ENCODE measurements at regions not wholly inside any gene's neighbourhood (a gene's known extent, or its start where the extent isn't known, plus 50 kb on each side); places are given as distances from the start of the nearest gene placed in this dataset.

DNA sequence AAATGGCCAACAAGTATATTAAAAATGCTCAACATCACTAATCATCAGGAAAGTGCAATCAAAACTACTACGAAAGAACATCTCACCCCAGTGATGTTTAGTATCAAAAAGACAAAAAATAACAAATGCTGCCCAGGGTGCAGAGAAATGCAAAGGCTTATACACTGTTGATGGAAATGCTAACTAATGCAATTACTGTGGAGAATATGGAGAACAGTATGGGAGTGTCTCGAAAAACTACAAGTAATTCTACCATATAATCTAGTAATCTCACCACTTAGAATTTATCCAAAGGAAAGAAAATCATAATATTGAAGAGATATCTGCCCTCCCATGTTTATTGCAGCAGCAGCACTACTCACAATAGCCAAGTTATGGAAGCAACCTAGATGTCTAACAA lies 246.5 kb upstream of the VLDLR start:
- TF ChIP-seq, protein P1, sequence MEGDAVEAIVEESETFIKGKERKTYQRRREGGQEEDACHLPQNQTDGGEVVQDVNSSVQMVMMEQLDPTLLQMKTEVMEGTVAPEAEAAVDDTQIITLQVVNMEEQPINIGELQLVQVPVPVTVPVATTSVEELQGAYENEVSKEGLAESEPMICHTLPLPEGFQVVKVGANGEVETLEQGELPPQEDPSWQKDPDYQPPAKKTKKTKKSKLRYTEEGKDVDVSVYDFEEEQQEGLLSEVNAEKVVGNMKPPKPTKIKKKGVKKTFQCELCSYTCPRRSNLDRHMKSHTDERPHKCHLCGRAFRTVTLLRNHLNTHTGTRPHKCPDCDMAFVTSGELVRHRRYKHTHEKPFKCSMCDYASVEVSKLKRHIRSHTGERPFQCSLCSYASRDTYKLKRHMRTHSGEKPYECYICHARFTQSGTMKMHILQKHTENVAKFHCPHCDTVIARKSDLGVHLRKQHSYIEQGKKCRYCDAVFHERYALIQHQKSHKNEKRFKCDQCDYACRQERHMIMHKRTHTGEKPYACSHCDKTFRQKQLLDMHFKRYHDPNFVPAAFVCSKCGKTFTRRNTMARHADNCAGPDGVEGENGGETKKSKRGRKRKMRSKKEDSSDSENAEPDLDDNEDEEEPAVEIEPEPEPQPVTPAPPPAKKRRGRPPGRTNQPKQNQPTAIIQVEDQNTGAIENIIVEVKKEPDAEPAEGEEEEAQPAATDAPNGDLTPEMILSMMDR (IDR thresholded peaks at IDR 0.05): no peak
- Histone ChIP-seq H3K36me3 (ENCODE audit: control insufficient read depth, insufficient read depth, low read length) (no peaks in the 10 kb centered on the region), H3K79me2 (no peaks in the 10 kb centered on the region)

DNA sequence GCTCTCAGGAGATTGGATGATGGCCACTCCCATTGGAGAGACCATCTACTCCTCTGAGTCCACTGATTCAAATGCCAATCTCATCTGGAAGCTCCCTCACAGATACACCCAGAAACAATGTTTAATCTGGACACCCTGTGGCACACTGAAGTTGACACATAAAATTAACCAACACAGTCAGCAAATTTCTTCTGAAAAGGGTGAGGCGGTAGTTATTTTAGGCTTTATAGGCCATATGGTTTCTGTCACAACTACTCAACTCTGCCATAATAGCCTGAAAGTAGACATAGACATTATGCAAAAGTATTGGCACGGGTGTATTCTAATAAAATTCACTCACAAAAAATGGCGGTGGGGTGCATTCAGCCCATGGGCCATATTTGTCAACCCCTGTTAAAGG lies 244.5 kb upstream of the VLDLR start:
- H3K36me3 ChIP-seq (ENCODE audit: control insufficient read depth, insufficient read depth, low read length): no peaks in the 10 kb centered on the region
- H3K9ac ChIP-seq: no peak overlapping the region
- H2AFZ ChIP-seq: no peak overlapping the region
- TF ChIP-seq, protein P1 (IDR thresholded peaks at IDR 0.05): no peak
- no peak overlapping the region for H3K4me2 ChIP-seq (ENCODE audit: low read length)
- H3K27ac ChIP-seq: no peak overlapping the region
- H3K79me2 ChIP-seq: no peaks in the 10 kb centered on the region
- no peaks in the 10 kb centered on the region for H3K27me3 ChIP-seq (ENCODE audit: control insufficient read depth, insufficient read depth, low read length)
- no peaks in the 10 kb centered on the region for H3K4me1 ChIP-seq
- H3K9me3 ChIP-seq (ENCODE audit: control insufficient read depth, low read length): no peaks in the 10 kb centered on the region
- H3K4me3 ChIP-seq (ENCODE audit: low read depth, low read length): no peak overlapping the region

More for the DNA sequence above, 246.5 kb upstream of the VLDLR start:
- Histone ChIP-seq H3K27me3 (ENCODE audit: control insufficient read depth, insufficient read depth, low read length) (no peaks in the 10 kb centered on the region), H3K27ac (no peak overlapping the region), H3K4me3 (ENCODE audit: low read depth, low read length) (no peak overlapping the region), H3K4me2 (ENCODE audit: low read length) (no peak overlapping the region), H3K9me3 (ENCODE audit: control insufficient read depth, low read length) (no peaks in the 10 kb centered on the region), H3K9ac (no peak overlapping the region), H3K4me1 (no peaks in the 10 kb centered on the region), H2AFZ (no peak overlapping the region)

DNA sequence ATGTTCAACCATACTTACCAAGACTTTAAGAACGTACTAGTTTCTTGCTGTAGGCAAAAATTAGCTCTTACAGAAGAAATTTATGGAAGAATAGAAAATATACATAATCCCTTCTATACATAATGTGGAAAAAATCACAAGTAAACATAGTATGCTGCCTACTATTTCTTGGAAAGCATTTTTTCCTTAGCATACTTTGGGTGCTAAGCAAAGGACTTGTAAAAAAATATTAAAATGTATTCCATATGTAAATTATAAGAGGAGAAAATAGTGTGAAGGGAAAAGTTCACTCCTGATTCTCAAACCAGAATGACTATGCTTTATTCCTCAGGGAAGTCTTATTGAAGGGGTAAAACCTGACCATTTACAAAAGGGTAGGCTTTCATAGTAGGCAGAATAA lies 243.8 kb upstream of the VLDLR start:
- Histone ChIP-seq H3K9me3 (ENCODE audit: control insufficient read depth, low read length) (no peaks in the 10 kb centered on the region), H3K4me1 (no peaks in the 10 kb centered on the region), H3K79me2 (no peaks in the 10 kb centered on the region), H2AFZ (no peak overlapping the region), H3K9ac (no peak overlapping the region), H3K27ac (no peak overlapping the region), H3K4me3 (ENCODE audit: low read depth, low read length) (no peak overlapping the region), H3K36me3 (ENCODE audit: control insufficient read depth, insufficient read depth, low read length) (no peaks in the 10 kb centered on the region), H3K4me2 (ENCODE audit: low read length) (no peak overlapping the region), H3K27me3 (ENCODE audit: control insufficient read depth, insufficient read depth, low read length) (no peaks in the 10 kb centered on the region)
- TF ChIP-seq, protein P1 (IDR thresholded peaks at IDR 0.05): no peak

DNA sequence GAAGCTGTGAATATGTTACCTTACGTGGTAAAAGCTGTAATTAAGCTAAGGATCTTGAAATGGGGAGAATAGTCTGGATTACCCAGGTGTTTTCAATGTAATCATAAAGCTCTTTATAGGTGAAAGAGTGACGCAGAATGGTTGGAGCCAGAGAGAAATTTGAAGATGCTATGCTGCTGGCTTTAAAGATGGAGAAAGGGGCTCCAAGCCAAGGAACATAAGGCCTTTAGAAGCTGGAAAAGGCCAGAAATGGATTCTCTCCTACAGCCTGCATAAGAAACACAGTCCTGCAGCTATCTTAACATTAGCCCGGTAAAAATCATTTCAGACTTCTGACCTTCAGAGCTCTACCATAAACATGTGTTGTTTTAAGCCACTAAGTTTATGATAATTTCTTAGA lies 243.3 kb upstream of the VLDLR start:
- no peak overlapping the region for H2AFZ ChIP-seq
- TF ChIP-seq, protein P1 (IDR thresholded peaks at IDR 0.05): no peak
- H3K4me1 ChIP-seq: no peaks in the 10 kb centered on the region
- H3K9me3 ChIP-seq (ENCODE audit: control insufficient read depth, low read length): no peaks in the 10 kb centered on the region
- H3K4me2 ChIP-seq (ENCODE audit: low read length): no peak overlapping the region
- no peak overlapping the region for H3K4me3 ChIP-seq (ENCODE audit: low read depth, low read length)
- H3K27me3 ChIP-seq (ENCODE audit: control insufficient read depth, insufficient read depth, low read length): no peaks in the 10 kb centered on the region
- no peak overlapping the region for H3K27ac ChIP-seq
- H3K36me3 ChIP-seq (ENCODE audit: control insufficient read depth, insufficient read depth, low read length): no peaks in the 10 kb centered on the region
- no peaks in the 10 kb centered on the region for H3K79me2 ChIP-seq
- H3K9ac ChIP-seq: no peak overlapping the region

DNA sequence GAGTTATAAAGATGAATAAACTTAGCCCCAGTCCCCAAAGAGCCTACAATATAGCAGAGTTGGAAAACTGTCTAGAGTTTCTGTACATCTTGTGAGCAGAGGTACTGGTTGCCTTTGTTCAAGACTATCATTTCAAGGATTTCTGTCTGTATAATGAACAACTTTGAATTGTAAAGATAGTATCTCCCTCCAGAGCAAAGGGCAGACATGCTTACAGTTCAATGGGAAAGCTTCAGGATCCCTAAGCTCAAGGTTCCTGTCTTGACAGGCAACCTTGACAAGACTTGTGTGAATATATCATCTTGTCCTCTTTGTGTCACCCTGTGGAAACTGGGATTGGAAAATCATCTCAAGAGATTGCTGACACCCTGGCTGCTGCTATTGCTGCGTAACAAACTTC lies 242.8 kb upstream of the VLDLR start:
- Histone ChIP-seq H3K4me1 (no peaks in the 10 kb centered on the region), H3K36me3 (ENCODE audit: control insufficient read depth, insufficient read depth, low read length) (no peaks in the 10 kb centered on the region)

More for the DNA sequence above, 242.8 kb upstream of the VLDLR start:
- Histone ChIP-seq H3K4me2 (ENCODE audit: low read length) (no peak overlapping the region), H3K27me3 (ENCODE audit: control insufficient read depth, insufficient read depth, low read length) (no peaks in the 10 kb centered on the region), H3K4me3 (ENCODE audit: low read depth, low read length) (no peak overlapping the region), H3K9ac (no peak overlapping the region), H3K79me2 (no peaks in the 10 kb centered on the region), H2AFZ (no peak overlapping the region), H3K9me3 (ENCODE audit: control insufficient read depth, low read length) (no peaks in the 10 kb centered on the region), H3K27ac (no peak overlapping the region)
- TF ChIP-seq, protein P1 (IDR thresholded peaks at IDR 0.05): no peak

Data from parathyroid adenoma (tissue), 2 donors.